NB4 (cell line): ENCODE measurements at regions not wholly inside any gene's neighbourhood (a gene's known extent, or its start where the extent isn't known, plus 50 kb on each side); places are given as distances from the start of the nearest gene placed in this dataset.

Source experiments
- CTCF ChIP-seq: IDR thresholded peaks from one replicate; pipeline ENCODE4 v1.5.1; 2012; ENCODE audit warnings: low read depth, low read length
- MYC ChIP-seq: IDR thresholded peaks from 2 replicates; pipeline ENCODE4 v1.6.1; 2011; ENCODE audit warnings: low read depth, low read length
- POLR2A ChIP-seq: IDR thresholded peaks from 2 replicates; pipeline ENCODE4 v1.6.1; 2011; ENCODE audit warnings: mild to moderate bottlenecking; ENCODE audit not compliant: insufficient read length; ENCODE audit errors: extremely low read depth

DNA sequence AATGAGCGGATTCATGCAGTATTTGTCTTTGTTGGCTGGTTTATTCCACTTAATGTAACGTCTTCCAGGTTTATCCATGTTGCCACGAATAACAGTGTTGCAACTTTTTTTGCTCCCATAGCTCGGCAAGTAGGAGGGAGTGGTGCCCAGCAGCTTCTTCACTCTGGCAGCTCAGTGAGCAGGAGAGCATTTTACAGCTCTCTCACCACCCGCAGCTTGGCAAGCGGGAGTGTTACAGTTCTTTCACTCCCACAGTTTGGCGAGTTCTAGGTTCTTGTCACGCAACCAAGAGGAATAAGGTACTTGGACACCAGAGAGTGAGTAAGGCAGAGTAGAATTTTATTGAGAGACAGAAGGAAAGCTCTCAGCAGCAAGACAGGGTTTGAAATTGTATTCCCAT is 935.2 kb downstream of the TBL1XR1 start:
- no peak for TF ChIP-seq POLR2A
- TF ChIP-seq CTCF: no peak
- TF ChIP-seq MYC: no peak
